HG03280 (cell line): ENCODE measurements at regions not wholly inside any gene's neighbourhood (a gene's known extent, or its start where the extent isn't known, plus 50 kb on each side); places are given as distances from the start of the nearest gene placed in this dataset.

Source experiments
- ATAC-seq: cut with Tn5 transposase; IDR thresholded peaks from one replicate; pipeline ENCODE4 v1.9.1; 2021; ENCODE audit warnings: mild to moderate bottlenecking, moderate library complexity; ENCODE audit not compliant: unreplicated experiment

DNA sequence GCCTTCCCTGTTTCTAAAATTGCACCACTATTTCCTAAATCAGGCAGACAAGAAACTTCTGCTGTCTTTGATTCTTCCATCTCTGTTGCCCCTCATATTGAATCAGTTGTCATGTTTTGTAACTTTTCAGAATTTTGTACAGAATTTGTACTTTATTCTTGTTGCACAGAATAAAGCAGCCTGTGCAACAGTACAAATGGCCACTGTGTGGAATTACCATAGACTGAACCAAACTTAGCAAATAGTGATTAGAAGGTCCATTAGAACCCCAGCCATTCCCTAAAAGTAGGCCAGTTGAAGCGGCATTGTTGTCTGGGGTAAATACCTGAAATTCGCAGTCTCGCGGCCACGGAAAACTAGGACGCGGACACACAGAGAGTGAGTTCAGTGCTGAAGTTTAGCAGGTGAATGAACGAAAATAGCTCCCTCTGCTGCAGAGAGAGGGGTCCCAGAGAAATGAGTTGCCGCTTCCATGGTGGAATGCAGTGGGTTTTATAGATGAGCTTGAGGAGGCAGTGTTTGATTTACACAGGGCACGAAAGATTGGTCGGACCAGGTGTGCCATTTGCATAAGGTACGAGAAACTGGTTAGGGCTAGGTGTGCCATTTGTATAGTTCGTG, 71.8 kb downstream of the C4orf33 start:
- no peak for ATAC-seq

DNA sequence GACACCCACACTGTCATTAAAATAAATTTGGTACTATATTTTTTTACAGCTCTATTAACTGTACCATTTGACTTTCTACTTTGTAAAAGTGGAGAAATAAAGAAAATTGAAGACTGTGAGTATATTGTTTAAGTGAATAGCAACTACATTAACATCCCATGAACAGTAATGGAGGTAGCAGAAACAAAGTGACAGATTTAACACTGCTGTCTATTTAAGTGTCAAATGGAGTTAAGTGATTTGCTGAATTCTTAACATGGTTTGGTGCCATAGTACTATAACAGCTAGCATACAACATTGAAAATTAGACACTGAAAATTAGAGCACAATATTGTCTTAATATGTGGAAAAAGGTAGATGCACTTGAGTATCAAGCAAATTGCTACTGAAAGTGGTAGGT, 76.2 kb downstream of the C4orf33 start:
- no peak for ATAC-seq

DNA sequence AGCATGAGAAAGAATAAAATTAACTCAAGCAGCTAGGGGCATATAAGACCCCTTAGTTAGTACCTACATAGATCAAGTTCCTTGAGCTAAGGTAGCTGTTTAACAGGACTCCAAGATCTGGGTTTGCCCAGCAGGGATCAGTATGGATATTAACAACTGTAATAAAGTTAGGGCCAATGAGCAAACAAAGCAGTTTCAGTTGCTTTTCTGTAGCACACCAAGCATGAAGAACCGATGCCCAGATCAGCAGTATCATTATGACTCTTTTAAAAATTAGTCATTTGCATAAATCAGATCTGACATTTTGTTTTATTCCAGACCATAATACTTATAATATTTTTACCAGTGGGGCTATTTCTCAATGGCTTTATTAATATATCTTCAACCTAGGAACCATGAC, 80.9 kb downstream of the C4orf33 start:
- ATAC-seq, result peak; percentile 67

DNA sequence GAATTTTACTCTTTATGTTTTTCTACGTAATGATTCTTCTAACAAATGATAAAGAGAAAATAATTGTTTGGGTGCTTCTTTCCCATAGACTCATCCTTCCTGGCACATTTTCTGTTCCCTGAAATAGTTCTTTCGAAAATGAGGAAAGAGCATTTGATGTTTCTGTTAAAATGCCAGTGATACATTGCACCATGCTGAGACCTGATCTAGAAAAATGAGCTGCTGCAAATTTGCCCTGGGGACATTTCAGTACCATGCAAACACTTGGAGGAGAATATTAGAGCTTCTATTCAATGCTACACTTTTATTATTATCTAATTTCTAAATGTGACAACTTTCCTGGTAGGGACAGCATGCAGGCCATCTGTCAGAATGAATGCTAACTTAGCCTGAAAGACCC, 83.3 kb downstream of the C4orf33 start:
- ATAC-seq, result no peak

DNA sequence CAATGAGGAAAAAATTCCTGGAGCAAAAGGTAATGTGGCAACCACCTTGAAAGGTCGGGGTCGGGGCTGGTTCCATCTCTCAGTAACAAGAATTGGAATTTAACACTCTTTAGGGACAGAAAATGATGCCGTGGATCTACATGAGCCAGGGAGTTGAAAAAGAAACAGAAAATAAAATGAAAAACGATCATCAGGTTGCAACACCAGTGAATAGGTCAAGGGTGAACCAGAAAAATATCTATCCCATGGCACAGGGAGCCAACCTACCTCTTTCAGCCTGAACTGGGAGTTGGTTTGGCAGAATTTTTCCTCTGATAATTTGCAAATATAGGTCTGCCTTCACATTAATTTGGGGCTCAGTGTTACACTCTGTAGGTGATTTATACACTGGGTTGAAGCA, 93.7 kb downstream of the C4orf33 start:
- ATAC-seq, result no peak

DNA sequence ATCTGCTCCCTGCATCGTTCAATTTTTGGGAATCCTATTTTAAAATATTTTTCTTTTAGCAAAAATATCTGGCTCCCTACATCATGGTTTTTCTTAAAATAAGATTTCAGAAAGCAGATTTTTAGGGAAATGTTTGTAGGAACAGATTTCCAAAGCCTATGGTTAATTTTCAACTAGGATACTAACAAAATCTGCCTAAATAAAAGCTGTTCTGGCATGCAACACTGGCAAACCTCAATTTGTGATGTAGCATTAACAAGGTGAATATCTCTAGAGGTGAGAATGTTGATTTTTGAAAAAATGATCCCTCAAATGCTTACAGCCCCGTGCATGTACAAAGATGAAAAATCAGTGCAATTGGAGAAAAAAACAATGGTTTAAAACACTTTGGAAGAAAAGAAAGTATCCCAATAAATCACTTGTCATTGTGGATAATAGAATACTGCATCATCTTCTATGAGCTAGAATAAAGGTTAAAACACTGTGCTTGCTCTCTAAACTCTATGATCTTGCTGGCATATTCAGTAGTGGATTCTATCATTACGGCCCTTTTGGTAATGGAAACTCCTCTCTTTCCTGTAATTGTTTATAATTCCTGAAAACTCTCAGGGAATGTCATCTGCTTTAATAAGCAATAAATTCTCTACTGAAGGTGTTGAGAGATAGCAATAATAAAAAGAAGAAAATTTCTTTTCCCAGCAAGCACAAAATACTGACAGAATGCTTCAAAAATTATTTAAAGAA, 97.6 kb downstream of the C4orf33 start:
- ATAC-seq, result no peak

DNA sequence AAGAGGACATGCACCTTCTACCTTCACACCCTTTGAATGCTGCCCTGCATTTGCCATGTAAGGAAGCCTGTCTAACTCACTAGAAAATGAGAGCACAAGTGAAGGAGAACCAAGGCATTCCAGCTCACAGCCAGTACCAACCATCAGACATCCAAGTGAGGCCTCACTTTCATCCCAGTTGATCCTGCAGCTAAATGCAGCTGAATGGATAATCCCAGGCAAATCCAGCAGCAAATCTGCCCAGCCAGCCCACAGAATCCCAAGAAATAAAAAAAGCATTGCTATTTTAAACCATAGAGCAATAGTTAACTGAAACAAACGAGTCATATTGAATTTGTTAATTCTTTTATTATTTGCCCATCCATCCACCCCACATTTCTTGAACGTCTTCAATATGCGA, 112.5 kb downstream of the C4orf33 start:
- ATAC-seq, result no peak

DNA sequence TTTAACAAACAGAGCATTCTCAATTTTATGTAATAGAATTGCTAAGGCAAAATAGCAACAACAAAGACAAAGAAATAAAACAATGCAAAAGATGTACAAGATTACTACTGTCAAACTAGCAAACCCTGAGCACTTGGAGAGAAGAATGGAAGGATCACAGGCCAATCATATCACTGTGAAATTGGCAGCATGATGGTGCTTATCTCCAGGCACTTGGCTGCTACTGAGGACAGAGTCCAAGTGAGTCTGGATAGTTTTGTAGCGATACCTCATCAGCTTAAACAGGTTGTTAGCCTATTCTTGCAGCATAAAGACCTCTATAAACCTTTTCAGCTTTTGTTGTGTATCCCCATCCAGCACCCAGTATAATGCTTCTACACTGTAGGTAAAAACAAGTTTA, 117.7 kb downstream of the C4orf33 start:
- no peak for ATAC-seq

DNA sequence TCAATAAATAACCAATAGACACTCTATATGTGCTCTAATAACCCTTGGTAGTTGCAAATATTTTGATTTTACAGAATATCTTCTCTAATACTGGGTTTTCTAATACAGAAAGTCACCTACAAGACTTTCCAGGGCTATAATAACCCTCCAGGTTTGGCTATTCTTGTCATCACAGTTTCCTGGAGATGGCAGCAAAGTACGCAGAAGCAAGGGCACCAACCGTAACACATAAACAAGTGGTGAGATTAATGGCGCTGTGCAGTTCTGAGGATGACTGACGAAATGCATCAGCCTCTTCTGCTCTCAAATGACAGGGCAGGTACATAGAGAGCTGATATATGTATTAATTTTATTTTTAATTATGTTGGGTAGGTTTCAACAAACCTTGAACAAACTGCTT, 122.4 kb downstream of the C4orf33 start:
- ATAC-seq, result no peak

DNA sequence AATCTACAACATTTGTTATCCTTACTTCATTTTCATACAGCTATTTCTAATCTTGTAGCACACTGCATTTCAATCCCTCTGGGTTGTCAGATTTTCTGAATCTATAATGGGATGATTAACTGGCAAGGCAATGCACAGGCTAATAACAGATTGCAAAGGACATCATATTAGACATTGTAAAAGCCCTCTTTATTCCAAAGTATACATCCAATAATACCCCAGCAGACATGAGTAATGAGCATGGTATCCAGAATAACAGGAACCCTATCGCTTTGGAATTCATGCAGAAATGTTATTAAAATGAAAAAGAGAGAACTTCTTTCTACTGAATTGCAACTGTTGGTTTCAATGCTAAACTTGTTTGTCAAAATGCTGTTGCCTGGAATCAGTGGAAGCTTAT, 122.9 kb downstream of the C4orf33 start:
- no peak for ATAC-seq

DNA sequence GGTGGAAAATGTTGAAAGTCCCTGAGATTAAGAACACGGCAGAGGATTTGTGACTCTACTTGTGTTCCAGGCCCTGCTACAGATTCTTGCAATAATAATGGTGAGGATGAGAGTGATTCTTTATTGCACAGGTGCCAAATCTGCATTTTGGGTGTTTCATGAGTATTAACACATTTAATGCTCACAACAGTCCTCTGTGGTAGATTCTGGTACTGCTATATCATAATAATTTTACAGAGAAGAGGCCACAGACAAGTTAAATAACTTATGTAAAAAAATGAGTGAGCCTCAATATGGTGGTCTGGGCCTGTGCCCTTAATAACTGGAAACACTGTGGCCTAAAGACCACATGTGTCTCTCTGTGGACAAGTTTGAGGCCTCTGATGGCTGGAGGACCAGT, 124.3 kb downstream of the C4orf33 start:
- no peak for ATAC-seq

DNA sequence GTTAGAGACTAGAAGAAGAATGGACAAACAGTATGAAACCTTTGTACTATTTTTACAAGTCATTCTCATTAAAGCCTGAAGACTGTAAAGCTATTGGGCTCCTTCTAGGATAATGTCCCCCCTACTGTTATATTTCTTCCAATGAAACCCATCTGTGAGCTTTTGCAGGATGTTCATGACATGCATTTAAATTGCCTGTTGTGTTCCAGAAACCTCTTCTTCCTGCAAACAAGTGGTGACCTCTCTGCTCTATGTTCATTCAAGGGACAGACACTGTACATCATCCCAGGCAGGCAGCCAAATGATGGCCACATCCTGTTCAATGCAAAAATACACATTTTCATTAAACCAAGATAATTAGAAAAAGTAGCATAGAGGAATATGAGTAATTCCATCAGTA, 128.0 kb downstream of the C4orf33 start:
- no peak for ATAC-seq

DNA sequence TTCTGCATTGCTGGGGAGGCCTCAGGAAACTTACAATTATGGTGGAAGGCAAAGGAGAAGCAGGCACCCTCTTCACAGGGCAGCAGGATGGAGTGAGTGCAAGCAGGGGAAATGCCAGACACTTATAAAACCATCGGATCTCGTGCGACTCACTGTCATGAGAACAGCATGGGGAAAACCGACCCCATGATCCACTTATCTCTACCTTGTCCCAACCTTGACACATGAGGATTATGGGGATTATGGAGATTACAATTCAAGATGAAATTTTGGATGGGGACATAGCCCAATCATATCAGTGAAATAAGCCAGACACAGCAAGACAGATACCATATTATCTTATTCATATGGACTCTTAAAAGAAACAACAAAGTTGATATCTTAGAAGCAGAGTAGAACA, 134.9 kb downstream of the C4orf33 start:
- ATAC-seq, result no peak

DNA sequence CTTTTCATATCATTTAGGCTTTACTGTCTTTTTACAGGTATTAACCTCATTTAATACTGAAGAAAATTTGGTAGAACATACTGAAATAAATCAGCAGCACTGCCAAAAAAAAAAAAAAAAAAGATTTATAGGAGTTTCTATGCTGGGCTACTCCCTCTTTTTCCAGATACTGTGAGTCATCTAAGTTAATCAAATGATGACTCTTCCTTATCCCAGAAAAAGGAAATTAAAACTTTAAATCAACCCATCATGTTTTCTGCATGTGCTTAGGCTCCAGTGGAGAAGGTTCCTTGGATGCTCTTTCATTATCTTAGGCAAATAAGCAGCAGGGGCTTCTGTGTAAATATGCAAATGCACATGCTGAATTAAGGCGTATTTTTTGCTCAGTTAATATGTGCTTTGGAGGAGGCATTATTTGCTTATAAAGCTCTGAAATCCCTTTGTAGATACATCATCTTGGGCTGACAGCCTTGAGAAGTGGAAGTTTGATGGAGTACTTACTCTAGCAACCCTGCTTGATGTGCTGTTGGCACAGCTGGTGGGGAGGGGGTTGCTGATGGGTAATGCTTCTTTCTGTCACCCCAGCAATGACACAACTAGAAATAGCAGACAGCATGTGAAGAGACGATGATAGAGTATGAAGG, 136.1 kb downstream of the C4orf33 start:
- no peak for ATAC-seq

DNA sequence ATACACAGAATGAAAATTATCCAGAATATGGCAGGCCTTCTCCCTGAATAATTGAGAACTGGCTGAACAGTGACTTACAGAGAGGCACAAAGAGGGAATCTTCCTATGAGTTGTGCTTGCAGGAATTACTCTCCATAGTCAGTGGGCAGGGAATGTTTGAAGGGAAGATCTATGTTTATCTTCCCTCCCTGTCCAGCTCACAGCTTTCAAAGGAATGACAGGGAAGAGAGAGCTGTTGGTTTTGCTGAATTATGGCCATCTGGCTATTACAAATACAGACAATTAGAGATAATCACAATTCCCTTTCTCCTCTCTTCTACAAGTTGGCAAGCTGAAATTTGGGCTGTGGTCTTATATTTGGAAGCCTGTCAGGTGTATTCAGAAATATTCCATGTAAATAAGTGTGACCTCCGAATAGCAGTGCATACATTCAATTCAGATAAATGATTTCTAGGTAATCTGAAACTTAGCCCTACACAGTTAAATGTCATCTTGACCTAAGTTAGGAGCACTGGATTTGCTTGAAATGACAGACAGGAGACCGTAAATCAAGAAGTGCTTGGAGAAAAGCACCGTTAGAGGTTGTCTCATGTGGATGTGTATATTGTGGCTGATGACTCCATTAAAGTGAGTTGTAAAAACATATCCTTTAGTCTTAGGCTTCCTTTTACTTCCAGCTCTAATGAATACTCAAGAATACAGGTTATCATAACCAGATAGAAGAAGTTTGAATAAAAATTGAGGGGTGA, 136.8 kb downstream of the C4orf33 start:
- ATAC-seq, result no peak

DNA sequence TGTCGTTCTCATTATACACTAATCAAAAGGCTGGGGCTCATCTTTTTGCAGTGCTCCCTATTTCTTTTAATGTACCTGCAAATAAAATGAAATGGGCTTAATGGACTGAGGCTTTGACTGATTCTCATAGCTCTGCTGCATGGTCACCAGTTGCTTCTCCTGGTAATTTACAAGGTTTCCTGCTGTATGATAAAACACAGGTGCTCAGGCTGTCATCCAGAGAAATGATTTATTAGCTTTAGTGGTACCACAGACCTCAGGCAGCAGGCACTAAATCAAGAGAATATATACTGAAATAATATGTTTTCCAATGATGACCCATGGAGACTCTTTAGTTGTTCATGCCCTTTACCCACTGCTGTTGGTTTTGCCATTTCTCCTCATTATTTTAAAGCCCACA, 137.7 kb downstream of the C4orf33 start:
- ATAC-seq, result no peak

DNA sequence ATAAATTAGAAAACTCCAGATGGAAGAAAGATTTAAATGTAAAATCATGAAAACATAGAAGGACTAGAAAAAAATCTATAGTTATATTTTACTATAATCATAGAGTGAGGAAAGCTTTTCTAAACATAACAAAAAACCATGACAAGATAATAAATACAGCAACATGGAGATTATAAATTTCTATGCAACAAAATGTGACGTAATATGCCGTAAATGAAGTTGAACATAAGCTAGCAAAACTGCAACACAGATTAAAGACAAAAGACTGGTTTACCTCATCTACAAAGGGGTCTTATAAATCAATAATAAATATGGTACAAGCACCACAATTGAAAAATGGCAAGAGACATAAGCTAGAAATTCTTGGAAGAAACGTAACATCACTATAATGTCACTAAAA, 140.4 kb downstream of the C4orf33 start:
- no peak for ATAC-seq

DNA sequence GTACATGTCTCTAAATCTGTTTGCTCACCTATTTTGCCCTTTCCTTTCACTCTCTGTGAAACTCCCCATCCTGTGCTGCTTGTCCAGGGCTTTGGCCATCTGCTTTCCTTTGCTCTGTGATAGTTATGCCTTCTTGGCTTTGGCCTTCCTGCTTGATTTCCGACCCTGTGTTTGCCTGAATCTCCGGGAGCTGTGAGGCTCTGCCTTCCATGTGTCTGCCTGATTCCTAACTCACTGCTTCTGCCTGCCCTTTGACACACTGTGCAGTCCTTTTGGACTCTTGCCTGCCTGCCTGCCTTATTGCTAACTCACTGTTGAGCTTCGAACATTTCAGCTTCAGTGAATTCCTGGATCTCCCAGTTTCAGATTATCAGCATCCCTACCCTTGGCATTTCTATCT, 143.1 kb downstream of the C4orf33 start:
- ATAC-seq, result no peak

DNA sequence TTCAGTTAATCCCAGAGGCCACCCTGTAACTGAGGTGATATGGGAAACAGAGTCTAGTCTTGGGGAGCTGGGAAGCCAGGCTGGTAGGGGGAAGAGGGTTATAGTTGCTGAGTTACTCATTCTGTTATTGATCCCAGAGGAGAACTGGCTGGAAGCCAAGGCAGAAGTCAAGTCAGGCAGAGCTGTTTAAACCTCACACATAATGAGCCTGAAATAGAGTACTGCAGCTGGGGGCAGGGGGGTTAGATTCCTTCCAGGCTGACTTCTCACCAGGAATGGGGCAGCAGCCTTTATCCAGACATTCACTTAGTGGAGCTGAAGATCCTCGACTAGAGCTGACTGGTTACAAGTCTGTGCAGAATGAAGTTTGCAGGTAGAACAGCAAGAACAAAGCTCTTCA, 144.9 kb downstream of the C4orf33 start:
- no peak for ATAC-seq

DNA sequence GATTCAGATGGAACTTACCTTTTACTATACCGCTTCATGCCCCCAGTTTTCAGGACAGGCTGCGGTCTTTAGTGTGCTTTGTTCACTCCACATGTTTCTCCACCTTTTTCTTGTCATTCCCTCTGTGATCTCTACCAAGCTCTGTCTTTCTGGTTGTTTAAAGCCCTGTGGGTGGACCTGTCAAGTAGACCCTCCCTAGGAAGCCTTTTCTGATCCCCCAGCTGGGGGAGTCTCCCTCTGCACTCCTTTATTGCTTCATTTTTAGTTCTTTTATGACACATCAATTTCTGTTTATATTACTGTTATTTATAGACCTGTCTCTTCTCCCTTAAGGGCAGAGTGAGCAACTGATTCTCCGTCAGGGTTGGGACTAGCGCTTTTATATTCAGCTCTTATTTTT, 150.2 kb downstream of the C4orf33 start:
- no peak for ATAC-seq

DNA sequence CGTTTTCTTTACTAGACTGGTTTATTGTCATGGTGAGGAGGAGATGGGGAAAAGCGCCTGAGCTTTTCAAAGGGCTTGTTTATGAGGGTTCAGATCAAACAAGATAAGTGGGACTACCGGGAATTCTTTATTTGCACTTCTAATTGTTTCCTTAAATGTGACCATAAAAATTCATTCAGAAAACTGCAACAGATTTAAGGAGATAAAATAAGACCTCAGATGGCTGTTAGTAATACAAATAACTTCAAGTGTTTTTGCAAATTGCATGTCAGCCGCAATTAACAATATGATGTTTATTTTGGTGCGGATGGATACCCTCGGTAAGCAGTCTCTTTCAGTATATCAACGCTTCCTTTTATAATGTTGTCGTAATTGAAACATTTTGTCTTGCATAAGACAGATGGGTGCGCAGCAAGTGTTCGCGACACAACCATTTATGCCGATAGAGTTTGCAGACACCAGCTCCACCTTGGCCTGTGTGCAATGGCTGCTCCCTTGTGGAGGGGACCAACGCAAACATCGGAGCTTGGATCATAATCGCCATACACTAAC, 151.0 kb downstream of the C4orf33 start:
- ATAC-seq, result no peak
